ENCODE measurements at regions not wholly inside any gene's neighbourhood (a gene's known extent, or its start where the extent isn't known, plus 50 kb on each side); places are given as distances from the start of the nearest gene placed in this dataset.

DNA sequence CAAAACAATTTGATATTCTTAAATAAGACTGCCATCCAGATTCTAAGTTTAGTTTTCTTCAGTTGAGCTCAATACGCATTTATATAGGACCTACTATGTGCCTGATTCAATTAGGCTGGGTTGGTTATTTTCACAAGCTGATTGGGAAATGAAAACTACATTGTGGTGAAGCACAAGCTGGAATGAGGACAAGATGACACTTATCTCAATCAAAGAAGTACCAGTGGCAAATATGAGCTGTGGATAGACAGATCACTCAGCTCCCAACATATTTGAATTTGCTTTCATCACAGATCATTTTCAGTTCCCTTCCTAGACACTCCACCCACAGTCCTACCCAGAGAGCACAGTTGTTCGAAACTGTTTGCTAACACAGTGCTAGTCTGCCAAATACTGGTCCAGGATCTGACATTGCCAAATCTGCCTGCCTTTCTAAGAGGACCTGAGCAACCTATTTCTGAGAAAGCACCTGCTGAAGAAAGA lies 74.7 kb downstream of the LLPH start:
- peak; percentile 51; the same call in 2 of the 3 replicates for ATAC-seq
- no peak for TF ChIP-seq CSDC2 (CRISPR knock-in tag; IDR thresholded peaks at IDR 0.05)

DNA sequence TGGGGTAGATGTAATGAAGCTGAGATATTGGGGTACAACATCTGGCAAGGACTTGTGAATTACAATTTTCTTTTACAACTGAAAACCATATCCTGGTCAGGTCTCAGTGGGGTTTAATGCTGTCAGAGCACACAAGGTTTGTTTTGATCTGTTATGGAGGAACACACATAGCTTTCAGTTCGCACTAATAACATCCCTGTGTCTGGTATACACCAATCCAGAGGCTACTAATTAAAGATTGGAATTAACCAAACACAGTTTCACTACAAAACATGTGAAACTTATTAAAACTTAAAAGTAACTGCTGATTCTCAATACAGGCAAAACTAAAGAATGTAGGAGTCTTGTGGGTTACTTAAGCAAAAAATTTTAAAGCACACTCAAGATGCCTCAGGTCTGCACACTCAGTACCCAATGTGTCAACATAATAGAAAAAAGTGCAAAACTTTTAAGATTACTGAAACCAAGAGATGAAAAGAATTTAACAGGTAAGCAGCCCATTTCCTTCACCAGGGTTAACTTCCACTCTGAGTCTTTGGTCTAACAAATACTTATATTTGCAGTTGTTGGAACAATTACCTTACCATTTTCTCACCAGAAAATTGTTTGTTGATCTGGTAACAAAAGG lies 77.4 kb downstream of the LLPH start:
- no peak for ATAC-seq
- TF ChIP-seq, protein P1, sequence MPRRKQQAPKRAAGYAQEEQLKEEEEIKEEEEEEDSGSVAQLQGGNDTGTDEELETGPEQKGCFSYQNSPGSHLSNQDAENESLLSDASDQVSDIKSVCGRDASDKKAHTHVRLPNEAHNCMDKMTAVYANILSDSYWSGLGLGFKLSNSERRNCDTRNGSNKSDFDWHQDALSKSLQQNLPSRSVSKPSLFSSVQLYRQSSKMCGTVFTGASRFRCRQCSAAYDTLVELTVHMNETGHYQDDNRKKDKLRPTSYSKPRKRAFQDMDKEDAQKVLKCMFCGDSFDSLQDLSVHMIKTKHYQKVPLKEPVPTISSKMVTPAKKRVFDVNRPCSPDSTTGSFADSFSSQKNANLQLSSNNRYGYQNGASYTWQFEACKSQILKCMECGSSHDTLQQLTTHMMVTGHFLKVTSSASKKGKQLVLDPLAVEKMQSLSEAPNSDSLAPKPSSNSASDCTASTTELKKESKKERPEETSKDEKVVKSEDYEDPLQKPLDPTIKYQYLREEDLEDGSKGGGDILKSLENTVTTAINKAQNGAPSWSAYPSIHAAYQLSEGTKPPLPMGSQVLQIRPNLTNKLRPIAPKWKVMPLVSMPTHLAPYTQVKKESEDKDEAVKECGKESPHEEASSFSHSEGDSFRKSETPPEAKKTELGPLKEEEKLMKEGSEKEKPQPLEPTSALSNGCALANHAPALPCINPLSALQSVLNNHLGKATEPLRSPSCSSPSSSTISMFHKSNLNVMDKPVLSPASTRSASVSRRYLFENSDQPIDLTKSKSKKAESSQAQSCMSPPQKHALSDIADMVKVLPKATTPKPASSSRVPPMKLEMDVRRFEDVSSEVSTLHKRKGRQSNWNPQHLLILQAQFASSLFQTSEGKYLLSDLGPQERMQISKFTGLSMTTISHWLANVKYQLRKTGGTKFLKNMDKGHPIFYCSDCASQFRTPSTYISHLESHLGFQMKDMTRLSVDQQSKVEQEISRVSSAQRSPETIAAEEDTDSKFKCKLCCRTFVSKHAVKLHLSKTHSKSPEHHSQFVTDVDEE (CRISPR knock-in tag; IDR thresholded peaks at IDR 0.05) = no peak
- TF ChIP-seq PPARA (CRISPR knock-in tag; IDR thresholded peaks at IDR 0.05; ENCODE audit: borderline replicate concordance) (no peak), OSR1 (CRISPR knock-in tag; IDR thresholded peaks at IDR 0.05) (no peak), ZNF8 (CRISPR knock-in tag; IDR thresholded peaks at IDR 0.05) (no peak), RARB (CRISPR knock-in tag; IDR thresholded peaks at IDR 0.05) (no peak), ZNF565 (CRISPR knock-in tag; conservative IDR thresholded peaks at IDR 0.05; ENCODE audit: low read depth) (no peak), ISL1 (CRISPR knock-in tag; IDR thresholded peaks at IDR 0.05) (no peak), TCF4 (CRISPR knock-in tag; IDR thresholded peaks at IDR 0.05; ENCODE audit: borderline replicate concordance) (no peak), ZC3H10 (CRISPR knock-in tag; IDR thresholded peaks at IDR 0.05) (no peak), CSDC2 (CRISPR knock-in tag; IDR thresholded peaks at IDR 0.05) (no peak), ESRRG (CRISPR knock-in tag; IDR thresholded peaks at IDR 0.05) (no peak), GLIS3 (CRISPR knock-in tag; IDR thresholded peaks at IDR 0.05) (no peak), TOX (CRISPR knock-in tag; IDR thresholded peaks at IDR 0.05; ENCODE audit: borderline replicate concordance) (no peak), ZNF70 (CRISPR knock-in tag; IDR thresholded peaks at IDR 0.05) (no peak), ZFP3 (CRISPR knock-in tag; IDR thresholded peaks at IDR 0.05) (no peak), ARNTL (CRISPR knock-in tag; IDR thresholded peaks at IDR 0.05; ENCODE audit: borderline replicate concordance, low read depth) (no peak)
- TF ChIP-seq, protein P2, sequence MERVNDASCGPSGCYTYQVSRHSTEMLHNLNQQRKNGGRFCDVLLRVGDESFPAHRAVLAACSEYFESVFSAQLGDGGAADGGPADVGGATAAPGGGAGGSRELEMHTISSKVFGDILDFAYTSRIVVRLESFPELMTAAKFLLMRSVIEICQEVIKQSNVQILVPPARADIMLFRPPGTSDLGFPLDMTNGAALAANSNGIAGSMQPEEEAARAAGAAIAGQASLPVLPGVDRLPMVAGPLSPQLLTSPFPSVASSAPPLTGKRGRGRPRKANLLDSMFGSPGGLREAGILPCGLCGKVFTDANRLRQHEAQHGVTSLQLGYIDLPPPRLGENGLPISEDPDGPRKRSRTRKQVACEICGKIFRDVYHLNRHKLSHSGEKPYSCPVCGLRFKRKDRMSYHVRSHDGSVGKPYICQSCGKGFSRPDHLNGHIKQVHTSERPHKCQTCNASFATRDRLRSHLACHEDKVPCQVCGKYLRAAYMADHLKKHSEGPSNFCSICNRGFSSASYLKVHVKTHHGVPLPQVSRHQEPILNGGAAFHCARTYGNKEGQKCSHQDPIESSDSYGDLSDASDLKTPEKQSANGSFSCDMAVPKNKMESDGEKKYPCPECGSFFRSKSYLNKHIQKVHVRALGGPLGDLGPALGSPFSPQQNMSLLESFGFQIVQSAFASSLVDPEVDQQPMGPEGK (CRISPR knock-in tag; IDR thresholded peaks at IDR 0.05; ENCODE audit: borderline replicate concordance) = no peak
- TF ChIP-seq, protein P3, sequence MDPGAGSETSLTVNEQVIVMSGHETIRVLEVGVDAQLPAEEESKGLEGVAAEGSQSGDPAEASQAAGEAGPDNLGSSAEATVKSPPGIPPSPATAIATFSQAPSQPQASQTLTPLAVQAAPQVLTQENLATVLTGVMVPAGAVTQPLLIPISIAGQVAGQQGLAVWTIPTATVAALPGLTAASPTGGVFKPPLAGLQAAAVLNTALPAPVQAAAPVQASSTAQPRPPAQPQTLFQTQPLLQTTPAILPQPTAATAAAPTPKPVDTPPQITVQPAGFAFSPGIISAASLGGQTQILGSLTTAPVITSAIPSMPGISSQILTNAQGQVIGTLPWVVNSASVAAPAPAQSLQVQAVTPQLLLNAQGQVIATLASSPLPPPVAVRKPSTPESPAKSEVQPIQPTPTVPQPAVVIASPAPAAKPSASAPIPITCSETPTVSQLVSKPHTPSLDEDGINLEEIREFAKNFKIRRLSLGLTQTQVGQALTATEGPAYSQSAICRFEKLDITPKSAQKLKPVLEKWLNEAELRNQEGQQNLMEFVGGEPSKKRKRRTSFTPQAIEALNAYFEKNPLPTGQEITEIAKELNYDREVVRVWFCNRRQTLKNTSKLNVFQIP (CRISPR knock-in tag; IDR thresholded peaks at IDR 0.05; ENCODE audit: borderline replicate concordance, low read depth) = no peak
- TF ChIP-seq, protein P4, sequence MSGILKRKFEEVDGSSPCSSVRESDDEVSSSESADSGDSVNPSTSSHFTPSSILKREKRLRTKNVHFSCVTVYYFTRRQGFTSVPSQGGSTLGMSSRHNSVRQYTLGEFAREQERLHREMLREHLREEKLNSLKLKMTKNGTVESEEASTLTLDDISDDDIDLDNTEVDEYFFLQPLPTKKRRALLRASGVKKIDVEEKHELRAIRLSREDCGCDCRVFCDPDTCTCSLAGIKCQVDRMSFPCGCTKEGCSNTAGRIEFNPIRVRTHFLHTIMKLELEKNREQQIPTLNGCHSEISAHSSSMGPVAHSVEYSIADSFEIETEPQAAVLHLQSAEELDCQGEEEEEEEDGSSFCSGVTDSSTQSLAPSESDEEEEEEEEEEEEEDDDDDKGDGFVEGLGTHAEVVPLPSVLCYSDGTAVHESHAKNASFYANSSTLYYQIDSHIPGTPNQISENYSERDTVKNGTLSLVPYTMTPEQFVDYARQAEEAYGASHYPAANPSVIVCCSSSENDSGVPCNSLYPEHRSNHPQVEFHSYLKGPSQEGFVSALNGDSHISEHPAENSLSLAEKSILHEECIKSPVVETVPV (CRISPR knock-in tag; IDR thresholded peaks at IDR 0.05) = no peak

DNA sequence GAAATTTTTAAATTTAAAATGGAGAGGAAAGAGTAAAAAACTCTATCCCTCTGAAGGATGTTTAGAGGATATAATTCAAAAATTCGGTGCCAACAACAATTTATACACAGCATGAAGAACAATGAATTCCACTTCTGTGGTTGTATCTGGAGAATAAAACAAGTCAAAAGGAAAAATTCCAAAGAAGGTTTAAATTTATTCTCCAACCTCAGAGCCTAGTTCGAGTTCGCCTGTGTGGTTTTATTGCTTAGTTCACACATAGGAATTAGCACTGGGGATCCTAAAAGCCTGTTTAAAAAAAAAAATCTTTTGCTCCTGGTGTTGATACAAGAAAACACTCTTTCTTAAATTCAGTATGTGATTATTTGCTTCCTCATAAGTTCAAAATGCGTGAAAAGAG lies 79.2 kb downstream of the LLPH start:
- no peak for ATAC-seq
- TF ChIP-seq CSDC2 (CRISPR knock-in tag; IDR thresholded peaks at IDR 0.05) (no peak), TCF4 (CRISPR knock-in tag; IDR thresholded peaks at IDR 0.05; ENCODE audit: borderline replicate concordance) (no peak), PPARA (CRISPR knock-in tag; IDR thresholded peaks at IDR 0.05; ENCODE audit: borderline replicate concordance) (no peak), TOX (CRISPR knock-in tag; IDR thresholded peaks at IDR 0.05; ENCODE audit: borderline replicate concordance) (no peak), BACH2 (CRISPR knock-in tag; IDR thresholded peaks at IDR 0.05; ENCODE audit: borderline replicate concordance) (no peak), ZNF565 (CRISPR knock-in tag; conservative IDR thresholded peaks at IDR 0.05; ENCODE audit: low read depth) (no peak), ZFP3 (CRISPR knock-in tag; IDR thresholded peaks at IDR 0.05) (no peak), ZNF8 (CRISPR knock-in tag; IDR thresholded peaks at IDR 0.05) (no peak), ESRRG (CRISPR knock-in tag; IDR thresholded peaks at IDR 0.05) (no peak), ZFP30 (CRISPR knock-in tag; IDR thresholded peaks at IDR 0.05) (no peak)

Measured in SK-N-SH treated with all-trans-retinoic acid at 6 μM for 48 hours (cell line).